NB4 (cell line): ENCODE measurements at regions not wholly inside any gene's neighbourhood (a gene's known extent, or its start where the extent isn't known, plus 50 kb on each side); places are given as distances from the start of the nearest gene placed in this dataset.

ENCODE experiments used
- CTCF ChIP-seq: IDR thresholded peaks from one replicate; pipeline ENCODE4 v1.5.1; 2012; ENCODE audit warnings: low read depth, low read length
- MAX ChIP-seq: IDR thresholded peaks from 2 replicates; pipeline ENCODE4 v1.6.1; 2011; ENCODE audit warnings: low read depth, low read length
- MYC ChIP-seq: IDR thresholded peaks from 2 replicates; pipeline ENCODE4 v1.6.1; 2011; ENCODE audit warnings: low read depth, low read length
- POLR2A ChIP-seq: IDR thresholded peaks from 2 replicates; pipeline ENCODE4 v1.6.1; 2011; ENCODE audit warnings: mild to moderate bottlenecking; ENCODE audit not compliant: insufficient read length; ENCODE audit errors: extremely low read depth

GRCh38 chr13:33372251-33372919 lies 86.8 kb upstream of the STARD13 start:
- TF ChIP-seq CTCF: no peak
- TF ChIP-seq MAX: no peak
- TF ChIP-seq POLR2A: no peak
- TF ChIP-seq MYC: no peak
